Astrocyte (in vitro differentiated cells and primary cell): ENCODE measurements at regions not wholly inside any gene's neighbourhood (a gene's known extent, or its start where the extent isn't known, plus 50 kb on each side); places are given as distances from the start of the nearest gene placed in this dataset.
A peak's percentile ranks its signal among the peaks of the same experiment; 100 is the strongest.
"Not testable (repeated sequence)": the region's sequence is repeated elsewhere in the genome, so short reads cannot be mapped to it uniquely, and the experiment has no call there.

ENCODE experiments used
- DNase-seq: peaks from one replicate; pipeline ENCODE4 v3.0.0-alpha.2; 2010; ENCODE audit warnings: low read depth
- FAIRE-seq: peaks from 2 replicates; lab custom pipeline; 2011; peaks lifted over from hg19 to GRCh38; lab: Jason Lieb, UNC
- H2AFZ ChIP-seq: 2 replicates; pipeline ENCODE4 v1.6.0; 2012; ENCODE audit warnings: low read depth, low read length, inconsistent platforms
- H3K27ac ChIP-seq: 2 replicates; pipeline ENCODE4 v1.5.1; 2011; ENCODE audit warnings: low read depth, low read length, inconsistent platforms
- H3K27me3 ChIP-seq: 2 replicates; pipeline ENCODE4 v1.6.0; 2011; ENCODE audit warnings: low read length, inconsistent platforms; ENCODE audit not compliant: insufficient read depth
- H3K36me3 ChIP-seq: 2 replicates; pipeline ENCODE4 v1.5.1; 2011; ENCODE audit warnings: low read length, inconsistent platforms; ENCODE audit not compliant: insufficient read depth
- H3K4me1 ChIP-seq: 2 replicates; pipeline ENCODE4 v1.5.1; 2011; ENCODE audit warnings: low read length, inconsistent platforms; ENCODE audit not compliant: insufficient read depth
- H3K4me2 ChIP-seq: 2 replicates; pipeline ENCODE4 v1.6.0; 2012; ENCODE audit warnings: low read length, inconsistent platforms
- H3K4me3 ChIP-seq: 2 replicates; pipeline ENCODE4 v1.5.1; 2011; ENCODE audit warnings: low read depth, mild to moderate bottlenecking, low read length, inconsistent platforms; ENCODE audit not compliant: insufficient read depth
- H3K79me2 ChIP-seq: 2 replicates; pipeline ENCODE4 v1.6.0; 2012; ENCODE audit warnings: mild to moderate bottlenecking, low read length, inconsistent platforms; ENCODE audit not compliant: insufficient read depth
- H3K9ac ChIP-seq: 2 replicates; pipeline ENCODE4 v1.6.0; 2012; ENCODE audit warnings: mild to moderate bottlenecking, low read length, inconsistent platforms
- H3K9me3 ChIP-seq: 2 replicates; pipeline ENCODE4 v1.5.1; 2012; ENCODE audit warnings: low read depth, mild to moderate bottlenecking, low read length, inconsistent platforms; ENCODE audit not compliant: insufficient read depth
- H4K20me1 ChIP-seq: 2 replicates; pipeline ENCODE4 v1.6.0; 2012; ENCODE audit warnings: low read length, inconsistent platforms; ENCODE audit not compliant: insufficient read depth
- H3K27ac Mint-ChIP-seq: one replicate; pipeline ENCODE4 v1.8.0; 2021; ENCODE audit warnings: mild to moderate bottlenecking, mixed read lengths; ENCODE audit not compliant: unreplicated experiment
- H3K27me3 Mint-ChIP-seq: one replicate; pipeline ENCODE4 v1.8.0; 2021; ENCODE audit warnings: low read depth, mixed read lengths; ENCODE audit not compliant: unreplicated experiment
- H3K36me3 Mint-ChIP-seq: one replicate; pipeline ENCODE4 v1.8.0; 2021; ENCODE audit warnings: low read depth, mixed read lengths; ENCODE audit not compliant: unreplicated experiment
- H3K4me1 Mint-ChIP-seq: one replicate; pipeline ENCODE4 v1.8.0; 2021; ENCODE audit warnings: low read depth, mixed read lengths; ENCODE audit not compliant: unreplicated experiment
- H3K4me3 Mint-ChIP-seq: one replicate; pipeline ENCODE4 v1.8.0; 2021; ENCODE audit warnings: mild to moderate bottlenecking, moderate library complexity, mixed read lengths; ENCODE audit not compliant: unreplicated experiment
- H3K9me3 Mint-ChIP-seq: one replicate; pipeline ENCODE4 v1.8.0; 2021; ENCODE audit warnings: mild to moderate bottlenecking, mixed read lengths; ENCODE audit not compliant: unreplicated experiment
- CTCF ChIP-seq: IDR thresholded peaks from 2 replicates; pipeline ENCODE4 v1.5.1; 2011; ENCODE audit warnings: low read depth, mild to moderate bottlenecking, inconsistent platforms, low read length, moderate library complexity; ENCODE audit not compliant: insufficient read depth
- EZH2 ChIP-seq: IDR thresholded peaks from 2 replicates; pipeline ENCODE4 v1.6.1; 2012; ENCODE audit warnings: mild to moderate bottlenecking, low read length, inconsistent platforms; ENCODE audit not compliant: insufficient read depth

GRCh38 chr2:13666582-13667414 is 950.1 kb downstream of the TRIB2 start:
- Mint-ChIP-seq H3K36me3 (no peaks in the 10 kb centered on the region), H3K4me3 (no peak overlapping the region), H3K4me1 (peaks cover 11% of the 10 kb centered on the region), H3K9me3 (no peaks in the 10 kb centered on the region), H3K27ac (no peak overlapping the region), H3K27me3 (no peaks in the 10 kb centered on the region)
- H2AFZ ChIP-seq = no peak overlapping the region
- no peak overlapping the region for H3K9ac ChIP-seq
- no peak overlapping the region for H3K4me3 ChIP-seq
- no peaks in the 10 kb centered on the region for H3K4me1 ChIP-seq
- no peaks in the 10 kb centered on the region for H3K79me2 ChIP-seq
- no peak overlapping the region for H3K4me2 ChIP-seq
- no peaks in the 10 kb centered on the region for H3K9me3 ChIP-seq
- no peaks in the 10 kb centered on the region for H3K36me3 ChIP-seq
- no peak overlapping the region for H3K27ac ChIP-seq
- DNase-seq = no peak
- no peaks in the 10 kb centered on the region for H3K27me3 ChIP-seq
- TF ChIP-seq EZH2 = no peak
- TF ChIP-seq CTCF = no peak
- H4K20me1 ChIP-seq = no peaks in the 10 kb centered on the region
- no peak for FAIRE-seq

DNA sequence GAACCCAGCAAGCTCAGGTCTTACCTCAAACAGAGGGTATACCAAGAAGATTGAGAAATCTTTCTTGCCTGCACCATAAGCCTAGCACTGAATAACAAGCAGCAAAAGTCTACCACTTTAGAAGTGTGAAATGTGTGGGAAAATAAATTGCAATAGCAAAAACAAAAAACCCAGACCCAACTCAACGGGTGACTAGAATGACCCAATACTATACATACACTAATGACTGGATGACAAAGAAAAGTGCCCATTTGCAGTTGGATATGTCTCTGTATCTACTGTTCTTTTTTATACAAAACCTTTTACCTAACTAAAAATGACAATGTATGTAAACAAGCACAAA is 950.6 kb downstream of the TRIB2 start:
- no peak overlapping the region for H3K4me3 ChIP-seq
- H4K20me1 ChIP-seq = no peaks in the 10 kb centered on the region
- Mint-ChIP-seq H3K27ac (no peak overlapping the region), H3K4me3 (no peak overlapping the region), H3K27me3 (no peaks in the 10 kb centered on the region), H3K36me3 (peaks cover 2% of the 10 kb centered on the region), H3K9me3 (no peaks in the 10 kb centered on the region), H3K4me1 (peaks cover 10% of the 10 kb centered on the region)
- FAIRE-seq = no peak
- no peak for TF ChIP-seq CTCF
- no peak for TF ChIP-seq EZH2
- H3K4me1 ChIP-seq = no peaks in the 10 kb centered on the region
- H2AFZ ChIP-seq = no peak overlapping the region
- H3K79me2 ChIP-seq = no peaks in the 10 kb centered on the region
- no peak for DNase-seq
- no peak overlapping the region for H3K27ac ChIP-seq
- H3K36me3 ChIP-seq = no peaks in the 10 kb centered on the region
- no peaks in the 10 kb centered on the region for H3K9me3 ChIP-seq
- H3K4me2 ChIP-seq = no peak overlapping the region
- no peak overlapping the region for H3K9ac ChIP-seq
- H3K27me3 ChIP-seq = no peaks in the 10 kb centered on the region

- no peaks in the 10 kb centered on the region for H3K27me3 ChIP-seq
- Mint-ChIP-seq H3K36me3 (peaks cover 2% of the 10 kb centered on the region), H3K4me1 (peaks cover 7% of the 10 kb centered on the region), H3K4me3 (no peak overlapping the region), H3K27ac (no peak overlapping the region), H3K9me3 (no peaks in the 10 kb centered on the region), H3K27me3 (no peaks in the 10 kb centered on the region)
- no peak overlapping the region for H3K9ac ChIP-seq
- H3K4me1 ChIP-seq = no peaks in the 10 kb centered on the region
- H3K36me3 ChIP-seq = no peaks in the 10 kb centered on the region
- H3K27ac ChIP-seq = no peak overlapping the region
- no peaks in the 10 kb centered on the region for H3K79me2 ChIP-seq
- FAIRE-seq (no peak), DNase-seq (no peak)
- no peak overlapping the region for H2AFZ ChIP-seq
- no peaks in the 10 kb centered on the region for H4K20me1 ChIP-seq
- no peaks in the 10 kb centered on the region for H3K9me3 ChIP-seq
- TF ChIP-seq CTCF (no peak), EZH2 (no peak)
- no peak overlapping the region for H3K4me3 ChIP-seq
- H3K4me2 ChIP-seq = no peak overlapping the region
These were observed 952.9 kb downstream of the TRIB2 start for GRCh38 chr2:13669607-13670006.

DNA sequence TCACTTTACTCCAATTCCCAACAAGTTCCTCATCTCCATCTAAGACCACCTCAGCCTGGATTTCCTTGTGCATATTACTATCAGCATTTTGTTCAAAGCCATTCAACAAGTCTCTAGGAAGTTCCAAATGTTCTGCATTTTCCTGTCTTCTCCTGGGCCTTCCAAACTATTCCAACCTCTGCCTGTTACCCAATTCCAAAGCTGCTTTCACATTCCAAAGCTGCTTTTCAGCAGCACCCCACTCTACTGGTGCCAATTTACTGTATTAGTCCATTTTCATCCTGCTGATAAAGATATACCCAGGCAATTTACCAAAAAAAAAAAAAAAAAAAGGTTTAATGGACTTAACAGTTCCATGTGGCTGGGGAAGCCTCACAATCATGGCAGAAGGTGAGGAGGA is 957.1 kb downstream of the TRIB2 start:
- not testable (repeated sequence) for H3K9me3 ChIP-seq, H3K9ac ChIP-seq, H2AFZ ChIP-seq, H3K9me3 Mint-ChIP-seq, H4K20me1 ChIP-seq, H3K27me3 Mint-ChIP-seq, H3K36me3 ChIP-seq, H3K27ac ChIP-seq, H3K4me3 ChIP-seq, H3K4me1 ChIP-seq, H3K27me3 ChIP-seq, H3K4me2 ChIP-seq, H3K36me3 Mint-ChIP-seq, H3K79me2 ChIP-seq, FAIRE-seq, H3K27ac Mint-ChIP-seq, H3K4me3 Mint-ChIP-seq
- H3K4me1 Mint-ChIP-seq = peaks cover 21% of the 10 kb centered on the region
- peak; percentile 18 for DNase-seq
